ENCODE measurements at regions not wholly inside any gene's neighbourhood (a gene's known extent, or its start where the extent isn't known, plus 50 kb on each side); places are given as distances from the start of the nearest gene placed in this dataset.
"Not testable (repeated sequence)": the region's sequence is repeated elsewhere in the genome, so short reads cannot be mapped to it uniquely, and the experiment has no call there.

- no peak for DNase-seq
These were observed 272.5 kb upstream of the SULF2 start for GRCh38 chr20:48057739-48058138.

GRCh38 chr20:48057251-48057650 lies 272.0 kb upstream of the SULF2 start:
- DNase-seq: no peak

GRCh38 chr20:48056218-48056617 lies 270.9 kb upstream of the SULF2 start:
- no peak for DNase-seq

- no peak for DNase-seq
These were observed 268.8 kb upstream of the SULF2 start for GRCh38 chr20:48054051-48054450.

- no peak for DNase-seq
These were observed 267.2 kb upstream of the SULF2 start for GRCh38 chr20:48052475-48052835.

GRCh38 chr20:48051794-48052474 lies 266.7 kb upstream of the SULF2 start:
- no peak for DNase-seq

GRCh38 chr20:48049641-48050040 lies 264.4 kb upstream of the SULF2 start:
- DNase-seq: no peak

GRCh38 chr20:48049171-48049570 lies 263.9 kb upstream of the SULF2 start:
- no peak for DNase-seq

- DNase-seq: no peak
These were observed 262.2 kb upstream of the SULF2 start for GRCh38 chr20:48047447-48047846.

GRCh38 chr20:48042628-48043027 lies 257.3 kb upstream of the SULF2 start:
- no peak for DNase-seq

- no peak for DNase-seq
These were observed 255.9 kb upstream of the SULF2 start for GRCh38 chr20:48041078-48041780.

- no peak for DNase-seq
These were observed 255.2 kb upstream of the SULF2 start for GRCh38 chr20:48040491-48040890.

GRCh38 chr20:48040051-48040450 lies 254.8 kb upstream of the SULF2 start:
- no peak for DNase-seq

GRCh38 chr20:48039514-48039913 lies 254.2 kb upstream of the SULF2 start:
- no peak for DNase-seq

GRCh38 chr20:48038713-48039112 lies 253.4 kb upstream of the SULF2 start:
- no peak for DNase-seq

GRCh38 chr20:48037798-48038197 lies 252.5 kb upstream of the SULF2 start:
- DNase-seq: not testable (repeated sequence)

- no peak for DNase-seq
These were observed 250.9 kb upstream of the SULF2 start for GRCh38 chr20:48035961-48036731.

GRCh38 chr20:48034751-48035150 lies 249.5 kb upstream of the SULF2 start:
- no peak for DNase-seq

- DNase-seq: not testable (repeated sequence)
These were observed 247.7 kb upstream of the SULF2 start for GRCh38 chr20:48033005-48033404.

GRCh38 chr20:48031122-48031521 lies 245.8 kb upstream of the SULF2 start:
- no peak for DNase-seq

- DNase-seq: no peak
These were observed 241.8 kb upstream of the SULF2 start for GRCh38 chr20:48026981-48027592.

- no peak for DNase-seq
These were observed 240.4 kb upstream of the SULF2 start for GRCh38 chr20:48025661-48026060.

- DNase-seq: no peak
These were observed 239.8 kb upstream of the SULF2 start for GRCh38 chr20:48025051-48025515.
